ENCODE measurements at regions not wholly inside any gene's neighbourhood (a gene's known extent, or its start where the extent isn't known, plus 50 kb on each side); places are given as distances from the start of the nearest gene placed in this dataset.

DNA sequence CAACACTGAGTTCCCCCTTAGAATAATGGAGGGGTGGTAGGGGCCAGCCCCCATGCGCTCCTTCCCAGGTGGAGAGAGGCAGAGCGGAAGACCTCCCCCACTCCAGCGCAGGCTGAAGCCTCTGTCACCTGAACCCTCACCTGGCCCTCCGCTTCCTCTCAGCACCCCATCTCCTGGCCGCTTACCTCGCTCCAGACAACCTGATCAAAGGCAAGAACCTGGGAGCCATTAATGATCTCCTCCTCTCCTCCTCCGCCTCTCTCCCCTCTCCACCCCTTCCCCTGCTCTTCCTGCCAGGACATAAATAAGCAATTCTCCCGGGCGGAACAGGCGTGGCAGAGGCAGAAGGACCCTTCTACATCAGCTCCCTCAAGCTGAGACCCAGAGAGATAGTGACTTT lies 110.2 kb upstream of the LHX1 start:
- TF ChIP-seq, protein P1, sequence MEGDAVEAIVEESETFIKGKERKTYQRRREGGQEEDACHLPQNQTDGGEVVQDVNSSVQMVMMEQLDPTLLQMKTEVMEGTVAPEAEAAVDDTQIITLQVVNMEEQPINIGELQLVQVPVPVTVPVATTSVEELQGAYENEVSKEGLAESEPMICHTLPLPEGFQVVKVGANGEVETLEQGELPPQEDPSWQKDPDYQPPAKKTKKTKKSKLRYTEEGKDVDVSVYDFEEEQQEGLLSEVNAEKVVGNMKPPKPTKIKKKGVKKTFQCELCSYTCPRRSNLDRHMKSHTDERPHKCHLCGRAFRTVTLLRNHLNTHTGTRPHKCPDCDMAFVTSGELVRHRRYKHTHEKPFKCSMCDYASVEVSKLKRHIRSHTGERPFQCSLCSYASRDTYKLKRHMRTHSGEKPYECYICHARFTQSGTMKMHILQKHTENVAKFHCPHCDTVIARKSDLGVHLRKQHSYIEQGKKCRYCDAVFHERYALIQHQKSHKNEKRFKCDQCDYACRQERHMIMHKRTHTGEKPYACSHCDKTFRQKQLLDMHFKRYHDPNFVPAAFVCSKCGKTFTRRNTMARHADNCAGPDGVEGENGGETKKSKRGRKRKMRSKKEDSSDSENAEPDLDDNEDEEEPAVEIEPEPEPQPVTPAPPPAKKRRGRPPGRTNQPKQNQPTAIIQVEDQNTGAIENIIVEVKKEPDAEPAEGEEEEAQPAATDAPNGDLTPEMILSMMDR (IDR thresholded peaks at IDR 0.05): no peak
- TF ChIP-seq POLR2AphosphoS5 (IDR thresholded peaks at IDR 0.05): no peak
- no peak for TF ChIP-seq POLR2A (IDR thresholded peaks at IDR 0.05)
- no peak for TF ChIP-seq EP300 (IDR thresholded peaks at IDR 0.05)

All from suprapubic skin (tissue), 4 donors.